CD4-positive, alpha-beta T cell treated with Interleukin-4 for 4 hours (primary cell): ENCODE measurements at regions not wholly inside any gene's neighbourhood (a gene's known extent, or its start where the extent isn't known, plus 50 kb on each side); places are given as distances from the start of the nearest gene placed in this dataset.
"Not testable (repeated sequence)": the region's sequence is repeated elsewhere in the genome, so short reads cannot be mapped to it uniquely, and the experiment has no call there.

Experiments used
- DNase-seq: peaks from one replicate; pipeline ENCODE4 v3.0.0-alpha.2; 2020

DNA sequence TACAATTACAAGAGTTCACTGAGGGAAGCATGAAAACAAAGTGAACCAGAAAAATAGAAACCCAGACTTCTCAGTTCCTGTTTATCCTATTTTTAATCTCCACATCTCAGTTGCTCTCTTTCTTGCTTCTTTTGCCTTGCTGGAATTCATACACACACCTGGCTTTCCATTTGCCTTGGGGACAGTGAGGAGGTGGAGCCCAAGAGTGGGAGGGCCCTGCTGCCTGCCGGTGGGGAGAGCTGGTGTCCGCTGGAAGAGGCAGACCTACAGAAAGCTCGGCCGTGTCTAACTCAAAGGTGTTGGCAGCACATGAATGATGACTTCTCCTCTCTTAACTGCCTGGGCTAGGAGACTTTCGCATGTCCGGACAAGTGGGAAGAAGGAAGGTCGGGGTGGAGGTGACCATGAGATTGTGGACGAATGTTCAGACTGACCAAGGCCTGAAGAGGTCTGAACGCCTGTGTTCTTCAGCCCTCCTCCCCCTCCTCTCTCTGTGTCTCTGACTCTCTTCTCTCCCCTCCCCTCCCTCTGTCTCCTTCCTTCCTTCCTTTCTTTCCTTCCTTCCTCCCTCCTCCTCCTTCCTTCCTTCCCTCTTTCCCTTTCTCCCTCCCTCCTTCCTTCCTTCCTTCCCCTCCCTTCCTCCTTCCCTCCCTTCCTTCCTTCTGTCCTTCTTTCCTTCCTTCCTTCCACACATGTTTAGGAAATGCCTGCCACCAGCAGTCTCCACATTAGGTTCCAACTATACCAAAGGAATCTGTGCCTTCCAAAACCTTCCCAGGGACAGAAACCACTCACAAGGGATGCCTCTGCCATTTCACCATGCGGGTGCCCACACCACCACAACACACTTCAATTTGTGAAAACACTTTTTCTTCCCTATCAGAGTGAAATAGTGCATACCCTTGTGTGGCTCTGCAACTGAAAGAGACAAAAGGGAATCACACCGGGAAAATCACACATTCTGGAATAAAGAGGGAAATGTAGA, 157.3 kb upstream of the RUNX1 start:
- no peak for DNase-seq

DNA sequence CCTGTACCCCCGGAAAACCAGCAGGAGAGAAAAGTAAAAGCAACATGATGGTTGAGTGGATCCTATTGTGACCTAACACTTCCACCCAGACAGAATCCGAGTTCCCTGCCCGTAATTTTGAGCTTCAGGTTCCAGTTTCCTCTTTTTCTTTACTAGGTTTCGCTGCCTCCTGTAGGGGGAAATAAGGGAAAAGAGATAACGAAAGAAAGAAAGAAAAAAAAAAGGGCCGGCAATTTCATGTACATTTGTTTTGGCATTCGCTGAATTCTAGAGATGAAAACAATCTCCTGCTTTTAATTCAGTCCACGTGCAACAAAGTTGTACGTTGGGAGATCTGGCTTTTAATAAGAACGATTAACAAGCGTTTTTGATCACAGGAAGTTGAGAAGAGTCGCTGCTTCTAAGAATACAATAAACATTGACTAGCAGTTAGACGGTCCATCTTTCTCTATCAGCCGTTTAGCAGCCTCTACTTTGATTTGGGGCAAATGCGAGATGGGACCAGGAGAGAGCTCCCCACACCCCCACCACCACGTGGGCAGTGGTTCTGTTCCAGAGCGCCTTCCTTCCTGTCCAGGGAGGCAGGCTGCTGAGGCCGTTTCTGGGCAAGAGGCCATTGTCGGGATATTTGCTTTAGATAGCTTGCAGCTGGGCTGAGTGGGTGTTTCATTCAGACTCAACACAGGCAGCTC, 155.9 kb upstream of the RUNX1 start:
- no peak for DNase-seq

DNA sequence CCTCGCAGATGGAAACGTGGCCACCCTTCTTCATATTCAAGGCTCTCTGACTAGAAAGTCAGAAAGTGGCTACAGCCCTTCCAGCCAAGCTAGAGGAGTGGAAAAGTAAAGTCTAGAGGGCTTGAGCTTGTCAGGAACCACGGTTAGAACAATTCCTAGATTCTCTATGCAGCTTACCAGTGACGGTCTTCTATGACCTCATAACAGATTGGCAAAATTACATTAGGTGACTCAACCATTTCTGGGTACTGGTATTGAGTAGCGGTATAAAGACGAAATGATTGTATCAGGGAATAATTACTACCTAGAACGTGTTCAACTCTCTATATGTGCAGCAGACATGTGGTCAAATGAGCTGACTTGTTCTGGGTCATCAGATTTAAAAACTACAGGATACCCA, 155.0 kb upstream of the RUNX1 start:
- DNase-seq = no peak

DNA sequence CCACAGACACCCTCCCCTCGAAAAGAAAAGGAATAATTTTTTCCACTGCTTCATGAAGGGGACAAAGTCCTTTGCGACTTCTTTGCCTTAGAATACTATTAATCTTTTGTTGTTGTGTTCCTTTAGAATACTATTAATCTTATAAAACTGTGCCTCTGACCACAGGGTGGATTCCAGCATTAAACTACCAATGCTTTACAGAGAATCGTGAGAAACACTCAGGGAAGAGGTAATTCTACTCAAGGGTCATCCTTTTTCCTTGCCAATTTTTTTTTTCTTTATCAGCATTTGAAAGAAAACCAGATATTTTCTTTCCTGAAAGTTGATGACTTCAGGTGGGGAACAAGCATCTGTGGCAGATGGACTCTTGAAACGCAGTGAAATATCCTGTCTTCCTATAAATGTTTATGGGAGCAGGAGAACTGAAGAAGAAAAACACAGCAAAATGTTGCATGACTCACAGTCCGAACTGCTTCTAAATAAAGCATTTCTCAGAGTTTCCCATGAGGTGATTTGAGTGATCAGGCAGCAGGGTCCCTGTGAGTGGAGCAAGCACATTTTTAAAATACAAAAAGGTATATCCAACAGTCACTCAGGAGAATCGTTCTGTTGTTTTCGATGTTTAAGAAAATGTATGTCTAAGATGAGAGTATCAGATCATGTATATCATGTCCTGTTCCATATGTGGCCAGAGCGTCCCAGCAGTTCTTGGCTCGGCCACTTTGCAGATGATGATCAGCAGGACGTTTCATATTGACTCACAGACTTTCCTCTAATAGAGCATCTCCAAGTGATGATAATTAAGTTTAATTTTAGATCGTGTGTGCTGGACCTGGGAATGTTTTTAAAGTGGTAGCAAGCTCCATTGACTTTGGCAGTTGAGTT, 154.2 kb upstream of the RUNX1 start:
- DNase-seq = no peak

DNA sequence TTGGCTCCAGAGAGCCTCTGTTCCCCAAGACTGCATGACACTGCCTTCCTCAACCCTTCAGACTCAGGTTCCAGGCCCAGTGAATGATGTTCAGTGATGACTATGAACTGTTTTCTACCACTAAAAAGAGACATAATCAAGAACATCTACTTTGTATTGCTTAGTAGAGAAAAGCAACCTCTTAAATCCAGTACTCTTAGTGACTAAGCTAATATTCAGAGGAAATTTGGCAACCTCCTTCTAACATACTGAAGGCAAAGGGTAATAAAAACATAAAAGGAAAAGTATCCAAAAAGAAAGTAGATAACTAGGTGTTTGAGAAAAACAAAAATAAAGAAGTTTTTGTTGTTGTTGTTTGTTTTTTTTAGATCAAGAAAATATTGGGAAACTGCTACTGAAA, 153.3 kb upstream of the RUNX1 start:
- DNase-seq = no peak

DNA sequence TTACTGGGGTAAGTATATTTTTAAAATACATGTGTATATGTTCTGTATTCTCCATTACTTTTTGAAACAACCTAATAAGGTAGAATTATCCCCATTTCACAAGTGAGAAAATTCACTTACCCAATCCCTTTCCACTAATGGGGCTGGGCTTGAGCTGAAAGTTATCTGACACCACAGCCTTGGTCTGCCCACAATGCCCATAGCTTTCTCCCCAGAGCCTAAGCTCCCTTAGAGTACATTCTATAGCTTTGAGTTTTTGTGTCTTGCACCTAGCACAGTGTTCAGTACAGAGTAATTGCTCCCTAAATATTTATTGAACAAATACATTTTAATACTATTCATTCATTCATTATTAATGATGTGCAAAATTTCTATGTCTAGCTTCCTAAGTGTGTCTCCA, 152.7 kb upstream of the RUNX1 start:
- DNase-seq = no peak

DNA sequence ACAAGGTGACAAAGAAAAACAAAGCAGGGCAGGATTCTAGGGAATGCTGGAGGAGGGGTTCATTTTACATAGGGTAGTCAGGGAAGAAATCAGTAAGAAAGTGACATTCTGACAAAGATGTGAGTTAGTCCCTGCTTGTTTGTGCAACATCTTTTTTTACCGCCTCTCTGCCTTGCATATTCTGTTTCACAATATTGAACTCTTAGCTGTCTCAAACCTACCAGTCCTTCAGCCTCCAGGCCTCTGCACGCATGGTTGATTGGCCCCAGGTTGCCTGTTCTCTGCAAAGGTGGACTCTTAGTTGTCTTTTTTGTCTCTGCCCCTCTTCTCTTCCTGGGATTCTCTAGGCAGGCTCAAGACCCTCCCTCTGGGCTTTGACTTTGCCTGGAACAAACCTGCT, 152.2 kb upstream of the RUNX1 start:
- DNase-seq = no peak

DNA sequence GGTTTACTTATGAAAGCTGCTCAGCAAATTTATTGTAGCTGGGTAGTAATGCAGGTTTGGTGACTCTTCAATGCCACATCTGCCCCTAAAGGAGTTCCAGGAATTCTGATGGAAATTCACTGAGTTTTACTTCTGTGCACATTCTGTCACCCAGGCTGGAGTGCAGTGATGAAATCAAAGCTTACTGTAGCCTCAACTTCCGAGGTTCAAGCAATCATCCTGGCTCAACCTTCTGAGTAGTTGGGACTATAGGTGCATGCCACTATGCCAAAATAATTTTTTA, 150.6 kb upstream of the RUNX1 start:
- no peak for DNase-seq

DNA sequence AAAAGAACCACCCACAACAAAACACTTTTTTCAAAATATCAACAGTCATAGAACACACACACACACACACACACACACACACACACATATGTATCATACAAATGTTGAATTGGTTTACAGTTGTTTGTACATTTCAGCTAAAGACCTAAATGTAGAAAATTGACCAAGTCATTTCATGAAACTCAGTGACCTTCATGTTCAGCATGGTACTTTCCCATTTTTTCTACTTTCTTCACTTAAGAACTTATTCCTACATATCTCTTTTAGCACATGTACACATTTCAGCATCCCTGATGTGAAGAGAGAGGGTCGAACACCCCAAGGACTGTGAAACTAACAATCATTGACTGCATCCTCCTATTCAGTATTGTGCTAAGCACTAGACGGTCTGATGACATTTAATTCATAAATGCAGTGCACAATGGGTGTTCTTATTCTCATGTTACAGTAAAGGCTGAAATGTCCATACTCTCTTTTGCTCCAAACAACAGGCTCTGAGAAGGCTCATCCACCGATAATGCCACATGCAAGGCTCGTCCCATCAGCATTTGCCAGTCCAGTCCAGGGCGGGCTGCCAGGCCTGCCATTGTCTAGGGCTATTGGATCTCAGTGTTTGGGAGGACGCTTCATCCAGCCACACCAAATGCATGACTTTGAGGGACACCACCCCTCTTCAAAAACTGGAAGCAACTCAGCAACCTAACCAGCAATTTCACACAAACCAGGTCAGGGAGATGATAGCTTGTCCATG, 150.1 kb upstream of the RUNX1 start:
- no peak for DNase-seq

DNA sequence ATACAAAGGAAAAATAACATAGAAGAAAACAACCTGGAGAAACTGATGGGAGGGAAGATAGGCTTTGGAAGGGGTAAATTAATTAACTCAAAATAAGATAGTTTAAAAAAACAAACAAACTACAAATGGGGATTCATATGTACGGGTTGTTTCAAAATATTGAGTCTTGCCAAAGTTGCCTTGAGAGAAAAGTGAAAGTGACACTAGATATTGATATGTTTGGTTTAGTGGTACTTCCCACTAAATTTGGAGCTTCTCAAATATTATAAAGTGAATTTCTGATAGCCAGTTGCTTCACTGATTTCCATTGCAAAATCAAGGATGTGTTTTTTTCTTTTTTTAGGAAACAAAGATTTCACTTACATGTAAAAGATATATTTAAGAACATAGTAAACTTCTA, 149.5 kb upstream of the RUNX1 start:
- no peak for DNase-seq

DNA sequence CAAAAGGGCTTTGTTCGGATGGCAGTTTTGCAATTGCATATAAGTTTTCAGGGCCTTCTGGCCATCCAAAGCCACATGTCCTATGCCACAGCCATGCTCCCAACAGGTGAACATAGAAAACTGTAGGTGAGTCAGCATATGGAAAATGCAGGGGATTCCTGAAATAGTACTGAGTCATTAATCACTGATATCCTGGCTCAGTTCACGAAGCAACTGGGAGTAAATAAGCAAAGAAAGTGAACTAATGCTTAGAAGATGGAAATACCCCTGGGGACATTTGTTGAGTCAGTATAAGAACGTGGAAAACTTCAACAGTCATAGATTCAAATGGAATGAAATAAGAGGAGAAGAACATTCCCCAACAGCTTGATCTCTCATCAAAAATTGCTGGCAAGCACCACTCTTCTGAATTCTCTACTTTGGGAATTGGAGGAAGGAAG, 148.9 kb upstream of the RUNX1 start:
- DNase-seq = no peak

DNA sequence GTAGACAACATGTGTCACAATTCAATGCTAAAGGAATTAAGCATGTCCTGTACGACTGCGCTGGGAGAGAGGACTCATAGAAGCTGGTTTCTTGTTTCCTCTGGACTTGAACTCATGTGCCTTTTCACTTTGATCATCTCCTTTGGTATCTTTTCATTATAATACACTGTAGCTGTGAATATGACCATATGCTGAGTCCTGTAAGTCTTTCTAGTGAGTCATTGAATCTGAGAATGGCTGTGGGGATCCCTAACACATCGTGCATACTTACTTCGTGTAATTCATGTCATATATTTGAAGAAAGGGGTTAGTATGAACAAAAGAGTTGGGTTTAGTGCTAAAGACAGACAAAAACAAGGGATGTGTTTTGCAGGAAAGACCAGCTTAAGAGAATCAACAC, 148.1 kb upstream of the RUNX1 start:
- DNase-seq = no peak

DNA sequence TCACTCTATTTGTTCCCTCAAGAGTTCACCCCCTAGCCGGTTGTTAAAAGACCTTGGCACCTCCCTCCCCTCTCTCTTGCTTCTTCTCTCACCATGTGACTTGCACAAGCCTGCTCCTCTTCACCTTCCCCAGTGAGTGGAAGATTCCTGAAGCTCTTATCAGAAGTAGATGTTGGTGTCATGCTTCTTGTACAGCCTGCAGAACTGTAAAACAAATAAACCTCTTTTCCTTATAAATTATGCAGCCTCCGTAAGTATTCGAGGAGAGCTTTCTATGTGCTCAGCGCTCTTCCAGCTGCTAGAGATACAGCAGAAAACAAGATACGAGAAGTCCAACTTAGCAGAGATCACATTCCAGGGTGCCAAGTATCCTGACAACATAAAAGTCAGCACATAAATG, 147.0 kb upstream of the RUNX1 start:
- no peak for DNase-seq

DNA sequence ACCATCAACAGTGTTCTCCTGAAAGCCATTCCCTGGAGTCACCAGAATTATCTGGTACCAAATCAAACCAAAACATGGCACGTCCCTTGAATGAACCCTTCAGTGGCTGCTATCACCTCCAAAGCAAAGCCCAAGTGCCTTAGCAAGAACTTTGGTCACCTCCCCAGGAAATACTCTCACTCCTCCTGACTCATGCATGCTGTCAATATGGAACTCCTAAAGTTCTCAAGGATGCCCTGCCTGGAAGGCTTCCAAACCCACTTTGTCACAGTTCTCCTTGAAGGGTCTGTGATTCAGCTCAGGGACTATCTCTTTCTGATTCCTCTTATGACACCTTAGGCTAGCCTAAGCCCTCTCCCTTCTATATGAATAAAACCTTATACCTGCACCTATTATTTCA, 146.1 kb upstream of the RUNX1 start:
- no peak for DNase-seq

DNA sequence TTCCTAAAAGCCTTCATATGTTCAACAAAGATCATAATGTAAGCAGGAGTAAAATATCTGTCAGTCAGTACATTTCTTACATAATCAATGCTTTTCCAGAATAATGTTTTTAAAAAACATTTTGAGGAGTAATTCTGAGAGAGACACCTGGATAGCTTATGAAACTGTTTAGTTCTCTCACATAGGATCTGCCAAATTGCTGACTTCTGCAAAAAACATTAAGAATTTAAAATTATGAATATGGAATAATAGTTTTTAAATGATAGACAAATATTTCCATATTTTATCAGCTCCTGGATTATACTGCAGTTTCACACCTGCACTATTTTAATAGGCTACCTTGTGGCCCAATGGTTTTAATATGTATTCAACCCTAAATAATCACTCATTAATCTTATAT, 142.7 kb upstream of the RUNX1 start:
- DNase-seq = no peak

DNA sequence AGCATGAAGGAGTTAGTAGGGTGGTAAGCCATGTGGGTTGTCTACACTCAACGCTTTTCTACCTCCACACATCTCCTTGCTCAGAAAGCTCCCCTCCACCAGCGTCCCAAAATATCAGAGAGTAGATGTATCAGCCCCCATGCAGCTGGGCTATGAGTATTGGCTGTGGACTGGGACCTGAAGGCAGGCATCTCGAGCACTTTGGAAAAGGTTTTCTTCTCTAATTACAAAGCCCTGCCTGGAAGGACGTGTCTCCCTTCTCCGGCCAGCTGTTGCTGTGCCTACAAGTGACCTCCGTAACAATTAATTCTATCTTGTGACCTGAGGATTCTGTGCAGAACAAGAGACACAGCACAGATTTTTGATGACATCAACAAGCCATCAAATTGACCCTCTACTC, 142.0 kb upstream of the RUNX1 start:
- no peak for DNase-seq

DNA sequence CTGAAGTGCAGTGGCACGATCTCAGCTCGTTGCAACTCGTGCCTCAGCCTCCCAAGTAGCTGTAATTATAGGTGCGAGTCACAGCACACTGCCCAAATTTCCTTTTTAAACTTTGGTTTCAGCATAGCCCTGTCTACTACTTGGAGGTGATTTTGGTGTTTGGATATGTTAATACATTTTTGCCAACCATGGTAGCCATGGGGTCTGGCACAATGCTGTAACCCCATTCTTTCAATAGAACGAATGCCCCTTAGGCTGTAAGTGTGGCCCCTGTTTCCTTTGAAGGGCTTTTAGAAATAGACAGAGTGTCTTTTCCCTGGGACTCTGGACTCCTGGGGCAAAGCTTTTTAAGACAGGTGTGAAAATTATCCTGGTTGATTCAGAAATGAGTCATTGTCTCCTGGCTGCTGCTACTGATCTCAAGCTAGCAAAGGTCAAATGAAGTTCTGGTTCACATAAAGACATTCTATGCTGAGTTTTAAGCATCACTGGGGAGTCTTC, 141.1 kb upstream of the RUNX1 start:
- DNase-seq = no peak

DNA sequence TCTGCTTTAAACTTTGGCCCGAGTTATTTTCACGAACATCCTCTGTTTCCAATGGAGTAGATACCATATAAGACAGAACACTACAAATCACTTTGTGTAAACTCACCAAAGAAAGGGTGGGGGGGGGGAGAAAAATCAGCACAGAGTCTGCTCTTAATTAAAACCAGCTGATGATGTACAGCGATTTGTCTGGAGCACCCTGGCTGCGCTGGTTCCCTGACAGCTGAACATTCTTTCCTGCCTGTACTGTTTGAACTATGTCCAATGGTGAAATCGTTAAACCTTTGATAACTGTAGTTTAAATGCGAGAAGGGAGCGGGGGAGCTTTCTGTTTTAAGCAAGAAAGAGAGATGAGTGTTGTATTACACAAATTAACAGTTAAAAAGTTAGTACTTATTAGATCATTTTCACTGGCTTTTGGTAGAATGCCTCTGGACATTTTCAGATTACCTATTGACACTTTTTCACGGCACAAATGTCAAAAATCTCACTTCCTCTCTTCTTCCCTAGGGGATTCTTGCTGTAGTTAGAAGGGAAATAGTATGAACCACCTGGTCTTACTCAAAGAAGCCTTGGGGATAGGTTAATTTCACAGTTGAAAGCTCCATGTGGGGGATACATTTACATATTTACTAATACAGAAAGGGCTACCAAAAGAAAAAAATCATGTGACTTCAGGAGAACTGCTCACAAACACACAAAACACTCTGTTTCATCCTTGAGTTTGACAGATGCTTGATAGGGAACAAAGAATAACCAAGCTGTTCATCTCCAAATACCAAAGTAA, 140.2 kb upstream of the RUNX1 start:
- no peak for DNase-seq

DNA sequence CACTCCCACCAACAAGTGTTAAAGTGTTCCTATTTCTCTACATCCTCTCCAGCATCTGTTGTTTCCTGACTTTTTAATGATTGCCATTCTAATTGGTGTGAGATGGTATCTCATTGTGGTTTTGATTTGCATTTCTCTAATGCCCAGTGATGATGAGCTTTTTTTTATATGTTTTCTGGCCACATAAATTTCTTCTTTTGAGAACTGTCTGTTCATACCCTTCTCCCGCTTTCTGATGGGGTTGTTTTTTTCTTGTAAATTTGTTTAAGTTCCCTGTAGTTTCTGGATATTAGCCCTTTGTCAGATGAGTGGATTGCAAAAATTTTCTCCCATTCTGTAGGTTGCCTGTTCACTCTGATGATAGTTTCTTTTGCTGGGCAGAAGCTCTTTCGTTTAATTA, 134.3 kb upstream of the RUNX1 start:
- DNase-seq = not testable (repeated sequence)

DNA sequence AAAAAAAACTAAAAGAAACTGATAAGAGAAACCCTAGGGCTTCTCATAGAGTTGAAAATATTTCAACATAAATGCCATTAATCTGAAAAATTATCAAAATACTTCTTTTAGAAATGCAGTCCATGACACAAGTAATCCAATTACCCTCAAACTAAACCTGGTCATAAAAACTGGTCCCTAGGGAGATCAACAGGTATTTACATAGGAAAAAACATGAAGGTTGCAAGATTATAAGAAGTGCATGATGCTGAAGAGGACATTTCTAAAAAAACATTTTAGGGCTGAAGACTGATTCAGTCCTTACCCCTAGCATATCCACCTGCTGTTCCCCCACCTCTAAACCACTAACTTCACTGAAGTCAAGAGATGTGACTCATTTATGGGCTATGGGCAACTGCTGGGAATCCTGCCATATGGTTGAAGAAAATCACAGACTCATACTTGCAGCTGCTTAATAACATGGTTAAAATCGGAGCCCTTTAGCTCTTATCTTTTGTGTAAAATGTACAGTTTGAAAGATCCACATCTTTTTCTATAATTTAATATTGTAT, 131.0 kb upstream of the RUNX1 start:
- DNase-seq = no peak

DNA sequence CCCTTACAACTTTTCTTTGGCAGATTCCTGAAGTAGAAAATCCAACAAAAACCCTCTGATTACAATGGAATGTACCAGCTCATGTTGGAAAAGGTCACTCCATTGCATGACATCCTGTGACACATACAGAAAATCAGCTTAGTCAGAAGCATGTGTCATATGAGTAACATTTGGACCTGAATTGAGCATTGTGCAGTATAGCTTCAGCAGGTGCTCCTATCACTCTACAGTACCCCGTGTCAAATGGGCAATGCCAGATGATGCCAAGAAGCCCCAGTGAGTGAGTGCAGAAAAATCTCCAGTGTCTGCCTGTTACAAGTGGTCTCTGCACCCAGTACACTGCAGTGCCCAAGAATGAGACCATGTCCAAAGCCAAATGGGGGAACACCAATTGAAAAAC, 129.7 kb upstream of the RUNX1 start:
- no peak for DNase-seq
